GM23338 (cell line): ENCODE measurements at regions not wholly inside any gene's neighbourhood (a gene's known extent, or its start where the extent isn't known, plus 50 kb on each side); places are given as distances from the start of the nearest gene placed in this dataset.

Source experiments
- CREB1 ChIP-seq: fragments of 250-450 bp; sonication (Bioruptor Pico); IDR thresholded peaks from 2 replicates; pipeline ENCODE4 v1.5.0; 2020; ENCODE audit warnings: low read depth, mild to moderate bottlenecking, moderate library complexity
- EZH2 ChIP-seq: fragments of 200-600 bp; sonication (generic); IDR thresholded peaks from one replicate; pipeline ENCODE4 v1.8.0; 2017; ENCODE audit warnings: antibody characterized with exemption, mild to moderate bottlenecking, low read depth; ENCODE audit not compliant: unreplicated experiment
- EZH2phosphoT487 ChIP-seq: fragments of 200-600 bp; sonication (generic); IDR thresholded peaks from one replicate; pipeline ENCODE4 v1.8.1; 2018; ENCODE audit warnings: antibody characterized with exemption; ENCODE audit not compliant: unreplicated experiment
- ZNF114 ChIP-seq: fragments of 250-450 bp; sonication (Bioruptor Pico); IDR thresholded peaks from 2 replicates; pipeline ENCODE4 v1.5.0; 2020; ENCODE audit warnings: mild to moderate bottlenecking, moderate library complexity
- TF ChIP-seq, protein P1 (sequence below): fragments of 250-450 bp; sonication (Bioruptor Pico); IDR thresholded peaks from 2 replicates; pipeline ENCODE4 v1.5.0; 2020; ENCODE audit warnings: mild to moderate bottlenecking, moderate library complexity
- TF ChIP-seq, protein P2 (sequence below): IDR thresholded peaks from 2 replicates; pipeline ENCODE4 v1.6.1; 2016; ENCODE audit warnings: antibody characterized with exemption
- TF ChIP-seq, protein P3 (sequence below), 2 experiments: fragments of 200-600 bp in 1 of 2; sonication (generic) in 1 of 2; conservative IDR thresholded peaks; 2 replicates each; pipeline versions ENCODE4 v1.5.1 to v1.6.1; 2016 to 2017; ENCODE audit warnings: antibody characterized with exemption in 2 of 2, low read depth in 2 of 2, mild to moderate bottlenecking in 2 of 2, moderate library complexity in 1 of 2

DNA sequence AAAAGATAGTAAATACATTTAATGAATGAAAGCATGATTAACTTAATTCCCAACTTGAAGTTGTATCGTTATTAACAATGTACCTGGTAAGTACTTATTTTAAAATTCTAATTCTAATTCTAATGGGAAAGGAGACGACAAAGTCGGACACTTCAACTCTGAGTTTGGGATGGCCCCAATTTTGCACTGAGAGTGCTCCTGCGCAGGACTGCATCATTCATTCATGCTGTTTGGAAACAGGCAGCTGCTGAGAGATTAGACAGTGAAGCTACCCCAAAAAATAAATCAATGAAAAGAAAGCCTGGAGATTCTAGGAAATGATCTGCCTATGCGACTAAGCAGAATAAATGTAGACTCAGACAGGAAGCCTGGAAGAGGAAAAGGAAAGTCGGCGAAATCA is 141.7 kb upstream of the VKORC1L1 start (continued):
- TF ChIP-seq, protein P1, sequence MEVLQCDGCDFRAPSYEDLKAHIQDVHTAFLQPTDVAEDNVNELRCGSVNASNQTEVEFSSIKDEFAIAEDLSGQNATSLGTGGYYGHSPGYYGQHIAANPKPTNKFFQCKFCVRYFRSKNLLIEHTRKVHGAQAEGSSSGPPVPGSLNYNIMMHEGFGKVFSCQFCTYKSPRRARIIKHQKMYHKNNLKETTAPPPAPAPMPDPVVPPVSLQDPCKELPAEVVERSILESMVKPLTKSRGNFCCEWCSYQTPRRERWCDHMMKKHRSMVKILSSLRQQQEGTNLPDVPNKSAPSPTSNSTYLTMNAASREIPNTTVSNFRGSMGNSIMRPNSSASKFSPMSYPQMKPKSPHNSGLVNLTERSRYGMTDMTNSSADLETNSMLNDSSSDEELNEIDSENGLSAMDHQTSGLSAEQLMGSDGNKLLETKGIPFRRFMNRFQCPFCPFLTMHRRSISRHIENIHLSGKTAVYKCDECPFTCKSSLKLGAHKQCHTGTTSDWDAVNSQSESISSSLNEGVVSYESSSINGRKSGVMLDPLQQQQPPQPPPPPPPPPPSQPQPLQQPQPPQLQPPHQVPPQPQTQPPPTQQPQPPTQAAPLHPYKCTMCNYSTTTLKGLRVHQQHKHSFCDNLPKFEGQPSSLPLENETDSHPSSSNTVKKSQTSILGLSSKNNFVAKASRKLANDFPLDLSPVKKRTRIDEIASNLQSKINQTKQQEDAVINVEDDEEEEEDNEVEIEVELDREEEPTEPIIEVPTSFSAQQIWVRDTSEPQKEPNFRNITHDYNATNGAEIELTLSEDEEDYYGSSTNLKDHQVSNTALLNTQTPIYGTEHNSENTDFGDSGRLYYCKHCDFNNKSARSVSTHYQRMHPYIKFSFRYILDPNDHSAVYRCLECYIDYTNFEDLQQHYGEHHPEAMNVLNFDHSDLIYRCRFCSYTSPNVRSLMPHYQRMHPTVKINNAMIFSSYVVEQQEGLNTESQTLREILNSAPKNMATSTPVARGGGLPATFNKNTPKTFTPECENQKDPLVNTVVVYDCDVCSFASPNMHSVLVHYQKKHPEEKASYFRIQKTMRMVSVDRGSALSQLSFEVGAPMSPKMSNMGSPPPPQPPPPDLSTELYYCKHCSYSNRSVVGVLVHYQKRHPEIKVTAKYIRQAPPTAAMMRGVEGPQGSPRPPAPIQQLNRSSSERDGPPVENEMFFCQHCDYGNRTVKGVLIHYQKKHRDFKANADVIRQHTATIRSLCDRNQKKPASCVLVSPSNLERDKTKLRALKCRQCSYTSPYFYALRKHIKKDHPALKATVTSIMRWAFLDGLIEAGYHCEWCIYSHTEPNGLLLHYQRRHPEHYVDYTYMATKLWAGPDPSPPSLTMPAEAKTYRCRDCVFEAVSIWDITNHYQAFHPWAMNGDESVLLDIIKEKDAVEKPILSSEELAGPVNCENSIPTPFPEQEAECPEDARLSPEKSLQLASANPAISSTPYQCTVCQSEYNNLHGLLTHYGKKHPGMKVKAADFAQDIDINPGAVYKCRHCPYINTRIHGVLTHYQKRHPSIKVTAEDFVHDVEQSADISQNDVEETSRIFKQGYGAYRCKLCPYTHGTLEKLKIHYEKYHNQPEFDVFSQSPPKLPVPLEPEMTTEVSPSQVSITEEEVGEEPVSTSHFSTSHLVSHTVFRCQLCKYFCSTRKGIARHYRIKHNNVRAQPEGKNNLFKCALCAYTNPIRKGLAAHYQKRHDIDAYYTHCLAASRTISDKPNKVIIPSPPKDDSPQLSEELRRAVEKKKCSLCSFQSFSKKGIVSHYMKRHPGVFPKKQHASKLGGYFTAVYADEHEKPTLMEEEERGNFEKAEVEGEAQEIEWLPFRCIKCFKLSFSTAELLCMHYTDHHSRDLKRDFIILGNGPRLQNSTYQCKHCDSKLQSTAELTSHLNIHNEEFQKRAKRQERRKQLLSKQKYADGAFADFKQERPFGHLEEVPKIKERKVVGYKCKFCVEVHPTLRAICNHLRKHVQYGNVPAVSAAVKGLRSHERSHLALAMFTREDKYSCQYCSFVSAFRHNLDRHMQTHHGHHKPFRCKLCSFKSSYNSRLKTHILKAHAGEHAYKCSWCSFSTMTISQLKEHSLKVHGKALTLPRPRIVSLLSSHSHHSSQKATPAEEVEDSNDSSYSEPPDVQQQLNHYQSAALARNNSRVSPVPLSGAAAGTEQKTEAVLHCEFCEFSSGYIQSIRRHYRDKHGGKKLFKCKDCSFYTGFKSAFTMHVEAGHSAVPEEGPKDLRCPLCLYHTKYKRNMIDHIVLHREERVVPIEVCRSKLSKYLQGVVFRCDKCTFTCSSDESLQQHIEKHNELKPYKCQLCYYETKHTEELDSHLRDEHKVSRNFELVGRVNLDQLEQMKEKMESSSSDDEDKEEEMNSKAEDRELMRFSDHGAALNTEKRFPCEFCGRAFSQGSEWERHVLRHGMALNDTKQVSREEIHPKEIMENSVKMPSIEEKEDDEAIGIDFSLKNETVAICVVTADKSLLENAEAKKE (CRISPR knock-in tag) = no peak
- TF ChIP-seq CREB1 (no peak), EZH2phosphoT487 (no peak), EZH2 (no peak), ZNF114 (no peak)
- TF ChIP-seq, protein P2, sequence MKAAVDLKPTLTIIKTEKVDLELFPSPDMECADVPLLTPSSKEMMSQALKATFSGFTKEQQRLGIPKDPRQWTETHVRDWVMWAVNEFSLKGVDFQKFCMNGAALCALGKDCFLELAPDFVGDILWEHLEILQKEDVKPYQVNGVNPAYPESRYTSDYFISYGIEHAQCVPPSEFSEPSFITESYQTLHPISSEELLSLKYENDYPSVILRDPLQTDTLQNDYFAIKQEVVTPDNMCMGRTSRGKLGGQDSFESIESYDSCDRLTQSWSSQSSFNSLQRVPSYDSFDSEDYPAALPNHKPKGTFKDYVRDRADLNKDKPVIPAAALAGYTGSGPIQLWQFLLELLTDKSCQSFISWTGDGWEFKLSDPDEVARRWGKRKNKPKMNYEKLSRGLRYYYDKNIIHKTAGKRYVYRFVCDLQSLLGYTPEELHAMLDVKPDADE = no peak
- TF ChIP-seq, protein P3, sequence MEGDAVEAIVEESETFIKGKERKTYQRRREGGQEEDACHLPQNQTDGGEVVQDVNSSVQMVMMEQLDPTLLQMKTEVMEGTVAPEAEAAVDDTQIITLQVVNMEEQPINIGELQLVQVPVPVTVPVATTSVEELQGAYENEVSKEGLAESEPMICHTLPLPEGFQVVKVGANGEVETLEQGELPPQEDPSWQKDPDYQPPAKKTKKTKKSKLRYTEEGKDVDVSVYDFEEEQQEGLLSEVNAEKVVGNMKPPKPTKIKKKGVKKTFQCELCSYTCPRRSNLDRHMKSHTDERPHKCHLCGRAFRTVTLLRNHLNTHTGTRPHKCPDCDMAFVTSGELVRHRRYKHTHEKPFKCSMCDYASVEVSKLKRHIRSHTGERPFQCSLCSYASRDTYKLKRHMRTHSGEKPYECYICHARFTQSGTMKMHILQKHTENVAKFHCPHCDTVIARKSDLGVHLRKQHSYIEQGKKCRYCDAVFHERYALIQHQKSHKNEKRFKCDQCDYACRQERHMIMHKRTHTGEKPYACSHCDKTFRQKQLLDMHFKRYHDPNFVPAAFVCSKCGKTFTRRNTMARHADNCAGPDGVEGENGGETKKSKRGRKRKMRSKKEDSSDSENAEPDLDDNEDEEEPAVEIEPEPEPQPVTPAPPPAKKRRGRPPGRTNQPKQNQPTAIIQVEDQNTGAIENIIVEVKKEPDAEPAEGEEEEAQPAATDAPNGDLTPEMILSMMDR (conservative IDR thresholded peaks at IDR 0.05; ENCODE audit: low read depth in 2 of 2) = no peak
